Peyer's patch (tissue), 4 donors: ENCODE measurements at regions not wholly inside any gene's neighbourhood (a gene's known extent, or its start where the extent isn't known, plus 50 kb on each side); places are given as distances from the start of the nearest gene placed in this dataset.

Experiments
- CTCF ChIP-seq, 6 experiments: fragments of 450-650 bp in 4 of 6; fragments of 200-600 bp in 2 of 6; sonication (generic) in 1 of 6; IDR thresholded peaks; one replicate each; pipeline ENCODE4 v1.5.1; 2017 to 2019; ENCODE audit warnings: antibody characterized with exemption in 6 of 6, mild to moderate bottlenecking in 3 of 6, moderate library complexity in 1 of 6
- POLR2A ChIP-seq, 2 donors: fragments of 450-650 bp; IDR thresholded peaks; one replicate each; pipeline ENCODE4 v1.5.1; 2017; ENCODE audit warnings: antibody characterized with exemption in 2 of 2, mild to moderate bottlenecking in 2 of 2, moderate library complexity in 2 of 2

DNA sequence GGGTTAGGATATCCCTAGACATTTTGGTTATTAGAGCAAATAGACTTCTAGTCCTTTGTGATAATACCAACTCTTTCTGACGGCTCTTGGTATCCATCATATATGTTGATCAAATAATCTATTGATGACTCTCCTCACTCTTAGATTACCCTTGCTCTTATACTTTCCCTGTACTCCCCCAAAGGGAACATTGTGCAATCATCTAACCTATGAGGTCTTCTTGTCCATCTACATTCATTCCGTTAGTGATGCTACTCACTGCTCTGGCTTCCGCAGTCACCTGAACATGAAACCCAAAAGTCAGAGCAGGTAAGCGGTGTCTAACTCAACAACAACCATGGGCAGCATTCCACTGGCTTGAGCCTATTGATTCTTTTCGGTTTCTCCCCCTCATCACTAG, 223.7 kb upstream of the SALL1 start:
- TF ChIP-seq CTCF (IDR thresholded peaks at IDR 0.05) (no peak), POLR2A (IDR thresholded peaks at IDR 0.05) (no peak)
